Vagina (tissue), 2 donors: ENCODE measurements at regions not wholly inside any gene's neighbourhood (a gene's known extent, or its start where the extent isn't known, plus 50 kb on each side); places are given as distances from the start of the nearest gene placed in this dataset.

Experiments
- POLR2A ChIP-seq, 2 donors: fragments of 450-650 bp; IDR thresholded peaks; one replicate each; pipeline ENCODE4 v1.6.1; 2017; ENCODE audit warnings: antibody characterized with exemption in 2 of 2, mild to moderate bottlenecking in 2 of 2, moderate library complexity in 2 of 2
- POLR2AphosphoS5 ChIP-seq, 2 donors: sonication (generic); formaldehyde crosslinking; IDR thresholded peaks; one replicate each; pipeline ENCODE4 v1.9.0; 2017; ENCODE audit warnings: antibody characterized with exemption in 2 of 2, mild to moderate bottlenecking in 2 of 2, low read depth in 1 of 2; ENCODE audit not compliant: insufficient read depth in 1 of 2
- TF ChIP-seq, protein P1 (sequence below), 3 experiments: fragments of 450-650 bp in 2 of 3; fragments of 200-600 bp in 1 of 3; sonication (generic) in 1 of 3; IDR thresholded peaks; one replicate each; pipeline ENCODE4 v1.5.1; 2017 to 2019; ENCODE audit warnings: antibody characterized with exemption in 3 of 3, mild to moderate bottlenecking in 2 of 3, moderate library complexity in 2 of 3

DNA sequence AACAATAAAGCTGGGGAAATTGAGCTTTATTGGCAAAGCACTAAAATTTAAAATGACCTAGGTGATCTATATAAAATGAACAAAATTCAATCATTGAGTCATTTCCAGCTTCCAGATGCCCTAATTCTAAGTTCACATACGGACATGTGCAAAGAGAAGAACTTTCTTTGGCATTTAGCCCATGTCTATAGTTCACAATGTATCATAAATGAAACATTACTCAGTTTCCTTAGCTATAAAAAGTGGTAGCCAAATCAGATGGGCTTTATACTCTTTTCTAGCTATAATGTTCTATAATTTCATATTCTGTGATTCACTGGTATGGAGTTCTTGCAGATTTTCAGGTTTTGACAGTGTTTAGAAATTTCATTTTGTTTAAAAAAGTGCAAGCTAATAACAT lies 327.4 kb downstream of the KCTD8 start:
- TF ChIP-seq, protein P1, sequence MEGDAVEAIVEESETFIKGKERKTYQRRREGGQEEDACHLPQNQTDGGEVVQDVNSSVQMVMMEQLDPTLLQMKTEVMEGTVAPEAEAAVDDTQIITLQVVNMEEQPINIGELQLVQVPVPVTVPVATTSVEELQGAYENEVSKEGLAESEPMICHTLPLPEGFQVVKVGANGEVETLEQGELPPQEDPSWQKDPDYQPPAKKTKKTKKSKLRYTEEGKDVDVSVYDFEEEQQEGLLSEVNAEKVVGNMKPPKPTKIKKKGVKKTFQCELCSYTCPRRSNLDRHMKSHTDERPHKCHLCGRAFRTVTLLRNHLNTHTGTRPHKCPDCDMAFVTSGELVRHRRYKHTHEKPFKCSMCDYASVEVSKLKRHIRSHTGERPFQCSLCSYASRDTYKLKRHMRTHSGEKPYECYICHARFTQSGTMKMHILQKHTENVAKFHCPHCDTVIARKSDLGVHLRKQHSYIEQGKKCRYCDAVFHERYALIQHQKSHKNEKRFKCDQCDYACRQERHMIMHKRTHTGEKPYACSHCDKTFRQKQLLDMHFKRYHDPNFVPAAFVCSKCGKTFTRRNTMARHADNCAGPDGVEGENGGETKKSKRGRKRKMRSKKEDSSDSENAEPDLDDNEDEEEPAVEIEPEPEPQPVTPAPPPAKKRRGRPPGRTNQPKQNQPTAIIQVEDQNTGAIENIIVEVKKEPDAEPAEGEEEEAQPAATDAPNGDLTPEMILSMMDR (IDR thresholded peaks at IDR 0.05): no peak
- no peak for TF ChIP-seq POLR2AphosphoS5 (IDR thresholded peaks at IDR 0.05; ENCODE audit: insufficient read depth in 1 of 2, low read depth in 1 of 2)
- no peak for TF ChIP-seq POLR2A (IDR thresholded peaks at IDR 0.05)
